Endothelial cell of umbilical vein (primary cell): ENCODE measurements at regions not wholly inside any gene's neighbourhood (a gene's known extent, or its start where the extent isn't known, plus 50 kb on each side); places are given as distances from the start of the nearest gene placed in this dataset.

Experiments used
- BruUV-seq: library from RNA; stranded (reverse); fragments of 400-500 nt; replicated peaks from 2 replicates; lab custom pipeline; 2021; lab: Mats Ljungman, UMichigan
- CTCF ChIA-PET: fragments of 300-600, 350-600 bp; sonication (Branson Sonifier 250); formaldehyde crosslinking; loops from one replicate; lab custom pipeline; 2021; ENCODE audit warnings: antibody characterized with exemption, inconsistent platforms; lab: Charles Lee
- POLR2A ChIA-PET: fragments of 300-600, 350-600 bp; sonication (Branson Sonifier 250); formaldehyde crosslinking; loops from one replicate; lab custom pipeline; 2021; ENCODE audit warnings: antibody characterized with exemption, inconsistent platforms; lab: Charles Lee
- DNase-seq: peaks from one replicate; pipeline ENCODE4 v3.0.0-alpha.2; 2011; ENCODE audit warnings: low read depth, low spot score
- FAIRE-seq: peaks from 2 replicates; lab custom pipeline; 2011; peaks lifted over from hg19 to GRCh38; lab: Jason Lieb, UNC
- H2AFZ ChIP-seq: 2 replicates; pipeline ENCODE4 v1.6.0; 2012; ENCODE audit warnings: low read depth, low read length, control low read depth, inconsistent platforms
- H3K27ac ChIP-seq: 2 replicates; pipeline ENCODE4 v1.5.1; 2011; ENCODE audit warnings: low read depth, mild to moderate bottlenecking, control low read depth, low read length, moderate library complexity; ENCODE audit not compliant: insufficient read depth
- H3K27me3 ChIP-seq, 2 experiments: 2 replicates each; pipeline versions ENCODE4 v1.6.0 to v1.6.1; 2011; ENCODE audit warnings: low read length in 2 of 2, mixed read lengths in 1 of 2; ENCODE audit not compliant: control insufficient read depth in 2 of 2, insufficient read depth in 2 of 2
- H3K36me3 ChIP-seq, 2 experiments: 2 replicates in 1 of 2; 3 replicates in 1 of 2; pipeline ENCODE4 v1.5.1; 2011; ENCODE audit warnings: low read length in 2 of 2, mild to moderate bottlenecking in 1 of 2, moderate library complexity in 1 of 2; ENCODE audit not compliant: control insufficient read depth in 2 of 2, insufficient read depth in 2 of 2; ENCODE audit errors: extremely low read depth in 1 of 2
- H3K4me1 ChIP-seq: 3 replicates; pipeline ENCODE4 v1.5.1; 2011; ENCODE audit warnings: mild to moderate bottlenecking, low read length; ENCODE audit not compliant: control insufficient read depth, insufficient read depth; ENCODE audit errors: extremely low read depth
- H3K4me2 ChIP-seq: 2 replicates; pipeline ENCODE4 v1.6.1; 2011; ENCODE audit warnings: low read length, control low read depth, mixed read lengths; ENCODE audit not compliant: insufficient read depth
- H3K4me3 ChIP-seq, 3 experiments: fragments of 200-600 bp in 1 of 3; sonication (generic), shearing (Covaris generic) in 1 of 3; replicated peaks in 1 of 3; 2 replicates each; pipeline ENCODE4 v1.5.1; 2011 to 2016; ENCODE audit warnings: control low read depth in 3 of 3, low read length in 3 of 3, mild to moderate bottlenecking in 2 of 3, inconsistent platforms in 1 of 3, low read depth in 1 of 3, moderate library complexity in 1 of 3; ENCODE audit not compliant: insufficient read depth in 1 of 3
- H3K79me2 ChIP-seq: 2 replicates; pipeline ENCODE4 v1.6.0; 2012; ENCODE audit warnings: low read length, inconsistent platforms; ENCODE audit not compliant: control insufficient read depth, insufficient read depth
- H3K9ac ChIP-seq: replicated peaks from 2 replicates; pipeline ENCODE3; 2011; ENCODE audit warnings: low read length, control low read depth; ENCODE audit not compliant: insufficient read depth; ENCODE audit errors: extremely low read depth
- H3K9me1 ChIP-seq: replicated peaks from 3 replicates; pipeline ENCODE4 v1.6.0; 2011; ENCODE audit warnings: mild to moderate bottlenecking, low read length; ENCODE audit not compliant: control insufficient read depth, insufficient read depth; ENCODE audit errors: extremely low read depth
- H3K9me3 ChIP-seq: replicated peaks from 2 replicates; pipeline ENCODE4 v1.5.1; 2012; ENCODE audit warnings: low read length, inconsistent platforms; ENCODE audit not compliant: control insufficient read depth, insufficient read depth
- H4K20me1 ChIP-seq: replicated peaks from 2 replicates; pipeline ENCODE3; 2011; ENCODE audit warnings: mild to moderate bottlenecking, low read length; ENCODE audit not compliant: control insufficient read depth, insufficient read depth; ENCODE audit errors: extremely low read depth
- EZH2 ChIP-seq: IDR thresholded peaks from 2 replicates; pipeline ENCODE4 v1.6.1; 2012; ENCODE audit warnings: borderline replicate concordance, low read depth, mild to moderate bottlenecking, moderate library complexity, low read length, inconsistent platforms; ENCODE audit not compliant: severe bottlenecking
- FOS ChIP-seq: IDR thresholded peaks from 2 replicates; pipeline ENCODE4 v1.6.1; 2011; ENCODE audit warnings: mild to moderate bottlenecking, low read length, moderate library complexity, borderline replicate concordance; ENCODE audit not compliant: insufficient read depth
- GATA2 ChIP-seq: IDR thresholded peaks from 2 replicates; pipeline ENCODE4 v1.7.0; 2011; ENCODE audit warnings: low read depth, mild to moderate bottlenecking, moderate library complexity, mixed read lengths, low read length; ENCODE audit not compliant: insufficient read length, insufficient read depth
- JUN ChIP-seq: IDR thresholded peaks from 2 replicates; pipeline ENCODE4 v1.6.1; 2011; ENCODE audit warnings: borderline replicate concordance, low read depth; ENCODE audit not compliant: insufficient read length, insufficient read depth
- MYC ChIP-seq: IDR thresholded peaks from one replicate; pipeline ENCODE4 v1.6.1; 2011; ENCODE audit warnings: mild to moderate bottlenecking, low read depth, low read length
- POLR2A ChIP-seq: IDR thresholded peaks from 2 replicates; pipeline ENCODE4 v1.6.1; 2012; ENCODE audit warnings: low read depth, mild to moderate bottlenecking, control low read depth, low read length
- POLR2AphosphoS5 ChIP-seq: IDR thresholded peaks from 2 replicates; pipeline ENCODE4 v1.6.1; 2012; ENCODE audit warnings: low read depth, mild to moderate bottlenecking, control low read depth, low read length, moderate library complexity; ENCODE audit not compliant: insufficient read depth
- dilution Hi-C: fragments of 300-500 bp; cut with MboI; formaldehyde crosslinking; loops from one replicate; pipeline ENCODE4 v1.15.0; 2019; ENCODE audit warnings: low sequenced_read_pairs; ENCODE audit not compliant: extremely low pct_ligation_motif_present
- intact Hi-C: fragments of 100-400 bp; cut with micrococcal nuclease; formaldehyde crosslinking; loops from one replicate; pipeline ENCODE4 v1.10.0; 2022
- TF ChIP-seq, protein P1 (sequence below): IDR thresholded peaks from 2 replicates; pipeline ENCODE4 v1.6.1; 2011; ENCODE audit not compliant: insufficient read depth, insufficient read length
- TF ChIP-seq, protein P2 (sequence below), 2 donors: IDR thresholded peaks; 1 replicate in 1 of 2; 2 replicates in 1 of 2; pipeline ENCODE4 v1.5.1; 2011; ENCODE audit warnings: low read length in 2 of 2, mild to moderate bottlenecking in 2 of 2, moderate library complexity in 2 of 2, control low read depth in 1 of 2, inconsistent platforms in 1 of 2, low read depth in 1 of 2; ENCODE audit not compliant: insufficient read depth in 1 of 2; ENCODE audit errors: extremely low read depth in 1 of 2

DNA sequence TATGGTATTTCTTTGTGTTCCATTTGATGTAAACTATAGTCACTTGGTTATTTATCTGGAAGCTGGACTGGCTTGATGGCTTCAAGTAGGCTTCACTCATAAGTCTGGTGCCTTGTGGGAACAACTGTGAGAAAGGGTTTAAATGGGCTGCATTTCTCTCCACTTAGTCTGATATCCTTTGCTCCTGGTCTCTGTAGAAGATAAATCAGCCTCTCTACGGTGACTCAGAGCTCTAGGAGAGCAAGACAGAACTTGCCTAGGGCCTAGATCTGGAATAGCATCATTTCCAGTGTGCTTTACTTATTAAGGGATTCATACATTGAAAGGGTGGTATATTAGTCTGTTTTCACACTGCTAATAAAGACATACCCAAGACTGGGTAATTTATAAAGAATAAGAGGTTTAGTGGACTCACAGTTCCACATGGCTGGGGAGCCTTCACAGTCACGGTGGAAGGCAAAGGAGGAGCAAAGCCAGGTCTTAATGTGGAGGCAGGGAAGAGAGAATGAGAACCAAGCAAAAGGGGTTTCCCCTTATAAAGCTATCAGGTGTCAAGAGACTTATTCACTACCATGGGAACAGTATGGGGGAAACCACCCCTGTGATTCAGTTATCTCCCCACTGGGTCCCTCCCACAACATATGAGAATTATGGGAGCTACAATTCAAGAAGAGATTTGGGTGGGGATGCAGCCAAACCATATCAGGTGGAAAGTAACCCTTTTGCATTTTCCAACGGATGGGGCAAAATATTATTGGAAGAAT is 1746.4 kb upstream of the PCDH7 start:
- Histone ChIP-seq H3K27ac (no peak overlapping the region), H4K20me1 (no peaks in the 10 kb centered on the region), H3K4me3 (no peak overlapping the region), H3K9me3 (no peaks in the 10 kb centered on the region), H3K79me2 (no peaks in the 10 kb centered on the region), H3K36me3 (no peaks in the 10 kb centered on the region), H3K9ac (no peak overlapping the region), H3K27me3 (no peaks in the 10 kb centered on the region), H3K9me1 (no peaks in the 10 kb centered on the region), H3K4me2 (no peak overlapping the region), H2AFZ (no peak overlapping the region), H3K4me1 (no peaks in the 10 kb centered on the region)
- FAIRE-seq = no peak
- ChIA-PET POLR2A (no interaction called here), CTCF (interaction anchor here (1.3 kb wide), 1 partner anchor 10 kb away, joined by 5 read pairs; no protein-coding TSS in a partner anchor)
- no peak for TF ChIP-seq POLR2A
- TF ChIP-seq, protein P1, sequence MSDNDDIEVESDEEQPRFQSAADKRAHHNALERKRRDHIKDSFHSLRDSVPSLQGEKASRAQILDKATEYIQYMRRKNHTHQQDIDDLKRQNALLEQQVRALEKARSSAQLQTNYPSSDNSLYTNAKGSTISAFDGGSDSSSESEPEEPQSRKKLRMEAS = no peak
- no peak for TF ChIP-seq POLR2AphosphoS5
- TF ChIP-seq, protein P2, sequence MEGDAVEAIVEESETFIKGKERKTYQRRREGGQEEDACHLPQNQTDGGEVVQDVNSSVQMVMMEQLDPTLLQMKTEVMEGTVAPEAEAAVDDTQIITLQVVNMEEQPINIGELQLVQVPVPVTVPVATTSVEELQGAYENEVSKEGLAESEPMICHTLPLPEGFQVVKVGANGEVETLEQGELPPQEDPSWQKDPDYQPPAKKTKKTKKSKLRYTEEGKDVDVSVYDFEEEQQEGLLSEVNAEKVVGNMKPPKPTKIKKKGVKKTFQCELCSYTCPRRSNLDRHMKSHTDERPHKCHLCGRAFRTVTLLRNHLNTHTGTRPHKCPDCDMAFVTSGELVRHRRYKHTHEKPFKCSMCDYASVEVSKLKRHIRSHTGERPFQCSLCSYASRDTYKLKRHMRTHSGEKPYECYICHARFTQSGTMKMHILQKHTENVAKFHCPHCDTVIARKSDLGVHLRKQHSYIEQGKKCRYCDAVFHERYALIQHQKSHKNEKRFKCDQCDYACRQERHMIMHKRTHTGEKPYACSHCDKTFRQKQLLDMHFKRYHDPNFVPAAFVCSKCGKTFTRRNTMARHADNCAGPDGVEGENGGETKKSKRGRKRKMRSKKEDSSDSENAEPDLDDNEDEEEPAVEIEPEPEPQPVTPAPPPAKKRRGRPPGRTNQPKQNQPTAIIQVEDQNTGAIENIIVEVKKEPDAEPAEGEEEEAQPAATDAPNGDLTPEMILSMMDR (IDR thresholded peaks at IDR 0.05; ENCODE audit: extremely low read depth in 1 of 2, insufficient read depth in 1 of 2, low read depth in 1 of 2, low read length in 2 of 2) = no peak
- TF ChIP-seq MYC = no peak
- TF ChIP-seq GATA2 = no peak
- no peak for TF ChIP-seq EZH2
- no peak for TF ChIP-seq JUN
- no peak for TF ChIP-seq FOS
- intact Hi-C loops (no loop called here), dilution Hi-C loops (no loop called here)
- no peak for DNase-seq
- no TSS peak for BruUV-seq
